ENCODE measurements at regions not wholly inside any gene's neighbourhood (a gene's known extent, or its start where the extent isn't known, plus 50 kb on each side); places are given as distances from the start of the nearest gene placed in this dataset.

- TF ChIP-seq FOXK2 (IDR thresholded peaks at IDR 0.05) = no peak
- TF ChIP-seq GABPA (IDR thresholded peaks at IDR 0.05; ENCODE audit: low read depth) = no peak
- TF ChIP-seq EP300 (IDR thresholded peaks at IDR 0.05; ENCODE audit: borderline replicate concordance in 1 of 2, control insufficient read depth in 1 of 2, low read depth in 2 of 2, low read length in 2 of 2) = no peak
- no peak for TF ChIP-seq BRCA1 (IDR thresholded peaks at IDR 0.05; ENCODE audit: low read depth, low read length)
- TF ChIP-seq MTA3 (IDR thresholded peaks at IDR 0.05; ENCODE audit: borderline replicate concordance, low read length) = no peak
- no peak for TF ChIP-seq PML (IDR thresholded peaks at IDR 0.05; ENCODE audit: low read length)
- no peak for TF ChIP-seq MEF2B (IDR thresholded peaks at IDR 0.05; ENCODE audit: partially characterized antibody, poor library complexity, severe bottlenecking)
- TF ChIP-seq NKRF (conservative IDR thresholded peaks at IDR 0.05) = no peak
- no peak for TF ChIP-seq HDAC6 (IDR thresholded peaks at IDR 0.05; ENCODE audit: unreplicated experiment)
- TF ChIP-seq PRDM15 (CRISPR knock-in tag; IDR thresholded peaks at IDR 0.05) = no peak
- no peak for TF ChIP-seq TCF7 (IDR thresholded peaks at IDR 0.05; ENCODE audit: borderline replicate concordance)
- no peak for TF ChIP-seq NFYB (IDR thresholded peaks at IDR 0.05; ENCODE audit: insufficient read depth, low read depth, low read length)
- TF ChIP-seq CHD1 (IDR thresholded peaks at IDR 0.05; ENCODE audit: low read depth, low read length) = no peak
- no peak for TF ChIP-seq SIX5 (IDR thresholded peaks at IDR 0.05; ENCODE audit: low read depth, low read length, severe bottlenecking)
- TF ChIP-seq STAT1 (conservative IDR thresholded peaks at IDR 0.05) = no peak
- no peak for TF ChIP-seq NRF1 (conservative IDR thresholded peaks at IDR 0.05; ENCODE audit: low read depth, low read length)
- SMC1A ChIA-PET (ENCODE audit: uncharacterized antibody, unreplicated experiment) = interaction anchor here (1.0 kb wide), 1 partner anchor 17 kb away, joined by 3 read pairs; no protein-coding TSS in a partner anchor
- H3K4me1 ChIP-seq (ENCODE audit: control insufficient read depth, insufficient read depth, low read length) = no peaks in the 10 kb centered on the region
- in situ Hi-C loops (cut with MboI) = no loop called here
- no peak for DNase-seq (ENCODE audit: low read depth, low spot score)
- CTCF ChIA-PET = no interaction called here
- no peak overlapping the region for H3K4me2 ChIP-seq (ENCODE audit: control insufficient read depth, insufficient read depth)
- H3K9ac ChIP-seq (ENCODE audit: control insufficient read depth, insufficient read depth, low read length) = no peak overlapping the region
- ATAC-seq = no peak
- H2AFZ ChIP-seq (ENCODE audit: control insufficient read depth, low read depth, low read length) = no peak overlapping the region
- H3K36me3 ChIP-seq (ENCODE audit: control insufficient read depth in 2 of 2, insufficient read depth in 2 of 2, low read length in 1 of 2) = no peaks in the 10 kb centered on the region
- intact Hi-C loops (cut with micrococcal nuclease; ENCODE audit: unreplicated experiment) = no loop called here
- H3K4me3 ChIP-seq = no peak overlapping the region
- no peaks in the 10 kb centered on the region for H4K20me1 ChIP-seq (ENCODE audit: control insufficient read depth, insufficient read depth)
- RAD21 ChIA-PET (ENCODE audit: unreplicated experiment) = no interaction called here
- no TSS peak for BruUV-seq (replicated peaks)
- no peaks in the 10 kb centered on the region for H3K79me2 ChIP-seq (ENCODE audit: control insufficient read depth, insufficient read depth, low read length)
- FAIRE-seq = no peak
- H3K27me3 ChIP-seq (replicated peaks in 1 of 2; ENCODE audit: control insufficient read depth in 2 of 2, insufficient read depth in 2 of 2, low read length in 1 of 2) = no peaks in the 10 kb centered on the region
- POLR2A ChIA-PET = no interaction called here
- H3K9me3 ChIP-seq (replicated peaks; ENCODE audit: control insufficient read depth, insufficient read depth, low read length) = no peaks in the 10 kb centered on the region
- no peak overlapping the region for H3K27ac ChIP-seq (ENCODE audit: control insufficient read depth, insufficient read depth)
- 15% methylated on average over 3 of the region's 3 CpGs for WGBS (ENCODE audit: insufficient coverage, insufficient replicate concordance, low lambda C conversion rate, missing lambda C conversion rate)
Measured at GRCh38 chr20:55935448-55936208, 69.7 kb downstream of the CBLN4 start.

Data from GM12878 (cell line).